HCT116 (cell line): ENCODE measurements at regions not wholly inside any gene's neighbourhood (a gene's known extent, or its start where the extent isn't known, plus 50 kb on each side); places are given as distances from the start of the nearest gene placed in this dataset.

Experiments used
- ATAC-seq: fragments of 200-7000 bp; cut with Tn5 transposase; 2 replicates; pipeline ENCODE4 v1.9.1; 2020; ENCODE audit warnings: mild to moderate bottlenecking, moderate library complexity
- BruUV-seq: library from RNA; stranded (reverse); fragments of 400-500 nt; replicated peaks from 2 replicates; lab custom pipeline; 2021; lab: Mats Ljungman, UMichigan
- CTCF ChIA-PET: fragments of 300-600 bp; sonication (Branson Sonifier 250); formaldehyde crosslinking; loops from one replicate; lab custom pipeline; 2021; ENCODE audit warnings: antibody characterized with exemption; lab: Charles Lee
- POLR2A ChIA-PET: fragments of 300-600, 350-600 bp; sonication (Branson Sonifier 250); formaldehyde crosslinking; loops from one replicate; lab custom pipeline; 2021; ENCODE audit warnings: antibody characterized with exemption; lab: Charles Lee
- RAD21 ChIA-PET, 2 experiments: fragments of 300-600 bp; sonication (Branson Sonifier 250); formaldehyde crosslinking; loops; one replicate each; lab custom pipeline; 2023; ENCODE audit warnings: low total read pairs in 2 of 2; ENCODE audit not compliant: uncharacterized antibody in 2 of 2, unreplicated experiment in 2 of 2, low non-redundant PET in 1 of 2; lab: Charles Lee
- DNase-seq: peaks from one replicate; pipeline ENCODE4 v3.0.0-alpha.2; 2010; ENCODE audit warnings: low read depth, low spot score
- H2AFZ ChIP-seq: fragments of 200-600 bp; shearing (Covaris generic), sonication (generic); 2 replicates; pipeline ENCODE4 v1.6.1; 2017; ENCODE audit warnings: low read depth, mixed run types, mixed read lengths, antibody characterized with exemption, low read length; ENCODE audit not compliant: poor library complexity, severe bottlenecking
- H3K27ac ChIP-seq: 2 replicates; pipeline ENCODE4 v1.5.1; 2012; ENCODE audit warnings: low read depth, low read length
- H3K27me3 ChIP-seq: fragments of 200-600 bp; sonication (generic); 2 replicates; pipeline ENCODE4 v1.6.1; 2016; ENCODE audit warnings: mixed run types, low read length, mixed read lengths; ENCODE audit not compliant: insufficient read depth
- H3K36me3 ChIP-seq, 2 experiments: fragments of 200-500 bp in 1 of 2; fragments of 200-600 bp in 1 of 2; sonication (Bioruptor generic) in 1 of 2; sonication (generic) in 1 of 2; 2 replicates each; pipeline versions ENCODE4 v1.5.1 to v1.6.1; 2014 to 2016; ENCODE audit warnings: low read length in 2 of 2, inconsistent platforms in 1 of 2, mixed read lengths in 1 of 2, mixed run types in 1 of 2; ENCODE audit not compliant: insufficient read depth in 2 of 2, control insufficient read depth in 1 of 2
- H3K4me1 ChIP-seq, 2 experiments: fragments of 200-600 bp in 1 of 2; sonication (generic) in 1 of 2; 2 replicates each; pipeline versions ENCODE4 v1.5.1 to v1.6.1; 2012 to 2017; ENCODE audit warnings: low read length in 2 of 2, inconsistent platforms in 1 of 2, mild to moderate bottlenecking in 1 of 2, mixed read lengths in 1 of 2, mixed run types in 1 of 2, moderate library complexity in 1 of 2; ENCODE audit not compliant: insufficient read depth in 2 of 2, control insufficient read depth in 1 of 2
- H3K4me2 ChIP-seq: fragments of 200-600 bp; sonication (generic); 2 replicates; pipeline ENCODE4 v1.6.1; 2017; ENCODE audit warnings: mixed run types, low read length, mixed read lengths
- H3K4me3 ChIP-seq, 2 experiments: fragments of 200-600 bp in 1 of 2; sonication (generic) in 1 of 2; replicated peaks in 1 of 2; 2 replicates each; pipeline ENCODE4 v1.5.1; 2011 to 2016; ENCODE audit warnings: low read length in 2 of 2, control low read depth in 1 of 2, low read depth in 1 of 2, mild to moderate bottlenecking in 1 of 2, mixed read lengths in 1 of 2, mixed run types in 1 of 2
- H3K79me2 ChIP-seq: fragments of 200-600 bp; sonication (generic); 2 replicates; pipeline ENCODE4 v1.6.1; 2017; ENCODE audit warnings: mild to moderate bottlenecking, mixed run types, low read length, moderate library complexity, mixed read lengths; ENCODE audit not compliant: insufficient read depth
- H3K9ac ChIP-seq: fragments of 200-600 bp; sonication (generic); 2 replicates; pipeline ENCODE4 v1.6.1; 2016; ENCODE audit warnings: low read length, mixed read lengths
- H3K9me2 ChIP-seq: fragments of 200-600 bp; sonication (generic), shearing (Covaris generic); 2 replicates; pipeline ENCODE4 v1.6.1; 2017; ENCODE audit warnings: mixed run types, mild to moderate bottlenecking, moderate library complexity; ENCODE audit not compliant: insufficient read depth
- H3K9me3 ChIP-seq, 2 experiments: fragments of 200-500 bp in 1 of 2; fragments of 200-600 bp in 1 of 2; sonication (Bioruptor generic) in 1 of 2; sonication (generic) in 1 of 2; 2 replicates each; pipeline ENCODE4 v1.6.1; 2014 to 2017; ENCODE audit warnings: low read length in 2 of 2, mixed read lengths in 2 of 2, inconsistent platforms in 1 of 2, low read depth in 1 of 2, mild to moderate bottlenecking in 1 of 2, mixed run types in 1 of 2, moderate library complexity in 1 of 2; ENCODE audit not compliant: control insufficient read depth in 1 of 2, insufficient read depth in 1 of 2
- H4K20me1 ChIP-seq: fragments of 200-600 bp; sonication (generic), shearing (Covaris generic); 2 replicates; pipeline ENCODE4 v1.6.1; 2017; ENCODE audit warnings: mixed run types, mild to moderate bottlenecking, moderate library complexity; ENCODE audit not compliant: insufficient read depth
- CBX3 ChIP-seq: IDR thresholded peaks from 2 replicates; pipeline ENCODE4 v1.6.1; 2012; ENCODE audit warnings: low read depth
- EGR1 ChIP-seq: IDR thresholded peaks from 2 replicates; pipeline ENCODE4 v1.6.1; 2012; ENCODE audit warnings: low read depth
- ELF1 ChIP-seq: IDR thresholded peaks from 2 replicates; pipeline ENCODE4 v1.6.1; 2012; ENCODE audit warnings: low read depth, borderline replicate concordance
- EZH2 ChIP-seq: fragments of 200-600 bp; sonication (generic); IDR thresholded peaks from 2 replicates; pipeline ENCODE4 v1.6.1; 2017; ENCODE audit warnings: antibody characterized with exemption, mixed run types
- EZH2phosphoT487 ChIP-seq: fragments of 200-600 bp; IDR thresholded peaks from 2 replicates; pipeline ENCODE4 v1.6.1; 2018; ENCODE audit warnings: antibody characterized with exemption, borderline replicate concordance
- FOSL1 ChIP-seq: IDR thresholded peaks from 2 replicates; pipeline ENCODE4 v1.6.1; 2012; ENCODE audit warnings: low read depth
- JUND ChIP-seq: IDR thresholded peaks from 2 replicates; pipeline ENCODE4 v1.6.1; 2012
- POLR2A ChIP-seq: IDR thresholded peaks from 2 replicates; pipeline ENCODE4 v1.7.0; 2011; ENCODE audit warnings: borderline replicate concordance; ENCODE audit not compliant: insufficient read depth, insufficient read length; ENCODE audit errors: extremely low read depth
- POLR2AphosphoS5 ChIP-seq: IDR thresholded peaks from 2 replicates; pipeline ENCODE4 v1.6.1; 2011; ENCODE audit warnings: mild to moderate bottlenecking, low read depth, low read length, moderate library complexity
- RAD21 ChIP-seq: IDR thresholded peaks from 2 replicates; pipeline ENCODE4 v1.6.1; 2012; ENCODE audit warnings: low read depth, mild to moderate bottlenecking
- SIN3A ChIP-seq: IDR thresholded peaks from 2 replicates; pipeline ENCODE4 v1.6.1; 2012; ENCODE audit warnings: low read depth
- YY1 ChIP-seq: IDR thresholded peaks from 2 replicates; pipeline ENCODE4 v1.6.1; 2011; ENCODE audit warnings: low read length, low read depth, moderate library complexity, mild to moderate bottlenecking; ENCODE audit not compliant: insufficient replicate concordance; ENCODE audit errors: extremely low read depth
- ZFX ChIP-seq: fragments of 450-650 bp; IDR thresholded peaks from 2 replicates; pipeline ENCODE4 v1.6.1; 2017
- ZNF274 ChIP-seq: fragments of 200-500 bp; sonication (Bioruptor generic); IDR thresholded peaks from 2 replicates; pipeline ENCODE4 v1.6.1; 2014; ENCODE audit warnings: mild to moderate bottlenecking, low read depth, low read length, inconsistent platforms
- intact Hi-C: fragments of 100-400 bp; cut with micrococcal nuclease; formaldehyde crosslinking; loops from 2 replicates; pipeline ENCODE4 v1.10.0; 2022
- TF ChIP-seq, protein P1 (sequence below), 3 experiments: fragments of 200-600 bp in 1 of 3; sonication (generic) in 1 of 3; IDR thresholded peaks in 2 of 3; conservative IDR thresholded peaks in 1 of 3; 2 replicates each; pipeline ENCODE4 v1.5.1; 2012 to 2017; ENCODE audit warnings: low read depth in 2 of 3, low read length in 2 of 3, antibody characterized with exemption in 1 of 3, borderline replicate concordance in 1 of 3, control low read depth in 1 of 3, mild to moderate bottlenecking in 1 of 3, mixed read lengths in 1 of 3, mixed run types in 1 of 3, moderate library complexity in 1 of 3; ENCODE audit not compliant: insufficient read depth in 1 of 3
- TF ChIP-seq, protein P2 (sequence below): IDR thresholded peaks from 2 replicates; pipeline ENCODE4 v1.6.1; 2012
- TF ChIP-seq, protein P3 (sequence below): IDR thresholded peaks from 2 replicates; pipeline ENCODE4 v1.6.1; 2012

DNA sequence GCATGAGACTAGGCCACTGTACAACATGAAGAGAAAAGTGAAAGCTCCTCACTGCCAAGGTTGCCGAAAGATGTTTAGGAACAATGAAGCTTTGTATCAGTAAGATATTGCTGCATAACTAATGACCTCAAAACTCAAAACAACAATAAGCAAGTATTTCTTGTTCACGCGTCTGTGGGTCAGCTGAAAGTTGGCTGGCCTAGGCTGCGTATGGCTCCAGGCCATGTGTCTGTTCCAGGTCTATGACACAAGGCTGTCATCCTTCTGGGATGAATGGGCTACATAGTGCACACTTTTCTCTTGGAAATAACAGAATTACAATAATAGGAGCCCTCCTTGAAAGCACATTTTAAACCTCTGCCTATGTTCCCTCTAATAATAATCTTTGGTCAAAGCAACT is 515.9 kb downstream of the PLPP3 start:
- no peak overlapping the region for H3K4me3 ChIP-seq
- ChIA-PET POLR2A (no interaction called here), CTCF (no interaction called here), RAD21 (no interaction called here)
- DNase-seq (no peak), ATAC-seq (no peak)
- no peak overlapping the region for H3K9ac ChIP-seq
- no peak overlapping the region for H3K27ac ChIP-seq
- peaks cover 7 to 18% of the 10 kb centered on the region in 2 experiments; a peak in 3 of 4 replicates for H3K4me1 ChIP-seq
- no peak overlapping the region for H3K4me2 ChIP-seq
- no TSS peak for BruUV-seq
- no peaks in the 10 kb centered on the region for H3K27me3 ChIP-seq
- no peaks in the 10 kb centered on the region for H3K9me3 ChIP-seq
- H2AFZ ChIP-seq: no peak overlapping the region
- TF ChIP-seq RAD21 (no peak), SIN3A (no peak), EZH2phosphoT487 (no peak), YY1 (no peak), POLR2AphosphoS5 (no peak), FOSL1 (no peak), ELF1 (no peak), ZNF274 (no peak), POLR2A (no peak), CBX3 (no peak), JUND (no peak), EZH2 (no peak), EGR1 (no peak), ZFX (no peak)
- TF ChIP-seq, protein P1, sequence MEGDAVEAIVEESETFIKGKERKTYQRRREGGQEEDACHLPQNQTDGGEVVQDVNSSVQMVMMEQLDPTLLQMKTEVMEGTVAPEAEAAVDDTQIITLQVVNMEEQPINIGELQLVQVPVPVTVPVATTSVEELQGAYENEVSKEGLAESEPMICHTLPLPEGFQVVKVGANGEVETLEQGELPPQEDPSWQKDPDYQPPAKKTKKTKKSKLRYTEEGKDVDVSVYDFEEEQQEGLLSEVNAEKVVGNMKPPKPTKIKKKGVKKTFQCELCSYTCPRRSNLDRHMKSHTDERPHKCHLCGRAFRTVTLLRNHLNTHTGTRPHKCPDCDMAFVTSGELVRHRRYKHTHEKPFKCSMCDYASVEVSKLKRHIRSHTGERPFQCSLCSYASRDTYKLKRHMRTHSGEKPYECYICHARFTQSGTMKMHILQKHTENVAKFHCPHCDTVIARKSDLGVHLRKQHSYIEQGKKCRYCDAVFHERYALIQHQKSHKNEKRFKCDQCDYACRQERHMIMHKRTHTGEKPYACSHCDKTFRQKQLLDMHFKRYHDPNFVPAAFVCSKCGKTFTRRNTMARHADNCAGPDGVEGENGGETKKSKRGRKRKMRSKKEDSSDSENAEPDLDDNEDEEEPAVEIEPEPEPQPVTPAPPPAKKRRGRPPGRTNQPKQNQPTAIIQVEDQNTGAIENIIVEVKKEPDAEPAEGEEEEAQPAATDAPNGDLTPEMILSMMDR (IDR thresholded peaks at IDR 0.05 in 2 of 3, conservative IDR thresholded peaks at IDR 0.05 in 1 of 3; ENCODE audit: borderline replicate concordance in 1 of 3, insufficient read depth in 1 of 3, low read depth in 2 of 3, low read length in 2 of 3): no peak
- TF ChIP-seq, protein P2, sequence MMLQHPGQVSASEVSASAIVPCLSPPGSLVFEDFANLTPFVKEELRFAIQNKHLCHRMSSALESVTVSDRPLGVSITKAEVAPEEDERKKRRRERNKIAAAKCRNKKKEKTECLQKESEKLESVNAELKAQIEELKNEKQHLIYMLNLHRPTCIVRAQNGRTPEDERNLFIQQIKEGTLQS: no peak
- TF ChIP-seq, protein P3, sequence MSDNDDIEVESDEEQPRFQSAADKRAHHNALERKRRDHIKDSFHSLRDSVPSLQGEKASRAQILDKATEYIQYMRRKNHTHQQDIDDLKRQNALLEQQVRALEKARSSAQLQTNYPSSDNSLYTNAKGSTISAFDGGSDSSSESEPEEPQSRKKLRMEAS: no peak
- H3K36me3 ChIP-seq: no peaks in the 10 kb centered on the region
- no peaks in the 10 kb centered on the region for H4K20me1 ChIP-seq
- no peaks in the 10 kb centered on the region for H3K79me2 ChIP-seq
- intact Hi-C loops: no loop called here
- H3K9me2 ChIP-seq: no peaks in the 10 kb centered on the region
